SK-N-SH treated with all-trans-retinoic acid at 6 μM for 48 hours (cell line): ENCODE measurements at regions not wholly inside any gene's neighbourhood (a gene's known extent, or its start where the extent isn't known, plus 50 kb on each side); places are given as distances from the start of the nearest gene placed in this dataset.

Source experiments
- ARNTL ChIP-seq: fragments of 450-650 bp; formaldehyde crosslinking; IDR thresholded peaks from 2 replicates; pipeline ENCODE4 v1.5.0; 2020; ENCODE audit warnings: low read depth, mild to moderate bottlenecking, moderate library complexity, borderline replicate concordance
- CREB5 ChIP-seq: fragments of 250-450 bp; sonication (Bioruptor Pico); IDR thresholded peaks from 2 replicates; pipeline ENCODE4 v1.5.1; 2020; ENCODE audit warnings: low read depth, mild to moderate bottlenecking, moderate library complexity
- ESRRG ChIP-seq: fragments of 250-450 bp; sonication (Bioruptor Pico); IDR thresholded peaks from 2 replicates; pipeline ENCODE4 v1.6.1; 2021; ENCODE audit warnings: mild to moderate bottlenecking
- OSR1 ChIP-seq: fragments of 250-450 bp; sonication (Bioruptor Pico); IDR thresholded peaks from 2 replicates; pipeline ENCODE4 v1.8.0; 2022; ENCODE audit warnings: moderate library complexity, mild to moderate bottlenecking, inconsistent platforms
- PATZ1 ChIP-seq: fragments of 250-450 bp; sonication (Bioruptor Pico); IDR thresholded peaks from 2 replicates; pipeline ENCODE4 v1.8.0; 2020; ENCODE audit warnings: mild to moderate bottlenecking, moderate library complexity, borderline replicate concordance
- PPARA ChIP-seq: fragments of 250-450 bp; sonication (Bioruptor Pico); IDR thresholded peaks from 2 replicates; pipeline ENCODE4 v1.5.0; 2020; ENCODE audit warnings: mild to moderate bottlenecking, borderline replicate concordance
- ZC3H10 ChIP-seq: fragments of 250-450 bp; sonication (Bioruptor Pico); IDR thresholded peaks from 2 replicates; pipeline ENCODE4 v1.5.1; 2021; ENCODE audit warnings: mild to moderate bottlenecking, moderate library complexity

GRCh38 chr16:85282842-85283241 lies 170.6 kb upstream of the CIBAR2 start:
- TF ChIP-seq PATZ1 (CRISPR knock-in tag) (no peak), ZC3H10 (CRISPR knock-in tag) (no peak), CREB5 (no peak), PPARA (CRISPR knock-in tag) (no peak), OSR1 (no peak), ARNTL (CRISPR knock-in tag) (no peak), ESRRG (no peak)
